ENCODE measurements at regions not wholly inside any gene's neighbourhood (a gene's known extent, or its start where the extent isn't known, plus 50 kb on each side); places are given as distances from the start of the nearest gene placed in this dataset.

DNA sequence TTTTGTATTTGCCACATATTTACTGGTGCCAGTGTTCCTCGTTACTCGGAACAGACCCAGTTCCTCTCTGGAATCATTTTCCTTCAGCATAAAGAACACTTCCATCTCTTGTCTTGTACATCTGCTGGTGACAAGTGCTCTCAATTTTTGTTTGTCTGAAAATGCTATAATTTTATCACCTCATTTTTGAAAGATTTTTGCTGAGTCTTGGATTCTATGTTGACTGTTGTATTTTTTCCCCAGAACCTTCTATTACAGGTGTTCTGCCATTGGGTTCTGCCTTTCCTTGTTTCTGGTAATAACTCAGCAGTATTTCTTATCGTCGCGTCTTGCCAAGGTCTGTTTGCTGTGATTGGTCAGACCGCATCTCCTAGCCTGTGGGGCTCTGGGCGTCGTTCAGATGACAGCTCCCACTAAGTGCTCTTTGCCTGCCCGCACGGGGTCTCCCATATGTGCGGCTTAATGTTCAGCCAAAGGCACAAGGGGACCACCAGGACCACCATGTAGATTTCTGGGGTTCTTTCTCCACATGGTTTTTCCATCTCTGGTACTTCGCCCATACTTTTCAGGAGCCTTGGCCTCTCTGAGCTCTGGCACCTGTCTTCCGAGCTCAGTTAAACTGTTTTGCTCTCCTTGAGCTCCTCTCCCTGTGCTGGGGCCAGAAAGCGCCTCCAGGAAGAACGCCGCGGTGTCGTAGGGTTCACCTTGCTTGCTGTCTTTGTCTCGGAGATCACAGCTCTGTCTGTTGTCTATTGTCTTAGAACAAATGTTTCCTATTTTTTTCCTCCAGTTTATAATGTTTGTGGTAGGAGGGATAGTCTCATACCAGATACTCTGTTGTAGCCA lies 80.0 kb downstream of the METRNL start:
- WGBS: 82% methylated on average over 19 of the region's 19 CpGs
- Histone ChIP-seq H3K27ac (no peak overlapping the region), H3K36me3 (no peaks in the 10 kb centered on the region), H3K4me3 (no peak overlapping the region), H3K9me3 (no peaks in the 10 kb centered on the region), H3K4me1 (replicated peaks) (no peaks in the 10 kb centered on the region), H3K27me3 (replicated peaks; ENCODE audit: insufficient read depth) (no peaks in the 10 kb centered on the region)
- intact Hi-C loops (cut with DNase I): no loop called here
- peak; percentile 2 for DNase-seq (ENCODE audit: low spot score)
- TF ChIP-seq POLR2AphosphoS5 (IDR thresholded peaks at IDR 0.05) (no peak), POLR2A (IDR thresholded peaks at IDR 0.05) (no peak)
- TF ChIP-seq, protein P1, sequence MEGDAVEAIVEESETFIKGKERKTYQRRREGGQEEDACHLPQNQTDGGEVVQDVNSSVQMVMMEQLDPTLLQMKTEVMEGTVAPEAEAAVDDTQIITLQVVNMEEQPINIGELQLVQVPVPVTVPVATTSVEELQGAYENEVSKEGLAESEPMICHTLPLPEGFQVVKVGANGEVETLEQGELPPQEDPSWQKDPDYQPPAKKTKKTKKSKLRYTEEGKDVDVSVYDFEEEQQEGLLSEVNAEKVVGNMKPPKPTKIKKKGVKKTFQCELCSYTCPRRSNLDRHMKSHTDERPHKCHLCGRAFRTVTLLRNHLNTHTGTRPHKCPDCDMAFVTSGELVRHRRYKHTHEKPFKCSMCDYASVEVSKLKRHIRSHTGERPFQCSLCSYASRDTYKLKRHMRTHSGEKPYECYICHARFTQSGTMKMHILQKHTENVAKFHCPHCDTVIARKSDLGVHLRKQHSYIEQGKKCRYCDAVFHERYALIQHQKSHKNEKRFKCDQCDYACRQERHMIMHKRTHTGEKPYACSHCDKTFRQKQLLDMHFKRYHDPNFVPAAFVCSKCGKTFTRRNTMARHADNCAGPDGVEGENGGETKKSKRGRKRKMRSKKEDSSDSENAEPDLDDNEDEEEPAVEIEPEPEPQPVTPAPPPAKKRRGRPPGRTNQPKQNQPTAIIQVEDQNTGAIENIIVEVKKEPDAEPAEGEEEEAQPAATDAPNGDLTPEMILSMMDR (IDR thresholded peaks at IDR 0.05): no peak

DNA sequence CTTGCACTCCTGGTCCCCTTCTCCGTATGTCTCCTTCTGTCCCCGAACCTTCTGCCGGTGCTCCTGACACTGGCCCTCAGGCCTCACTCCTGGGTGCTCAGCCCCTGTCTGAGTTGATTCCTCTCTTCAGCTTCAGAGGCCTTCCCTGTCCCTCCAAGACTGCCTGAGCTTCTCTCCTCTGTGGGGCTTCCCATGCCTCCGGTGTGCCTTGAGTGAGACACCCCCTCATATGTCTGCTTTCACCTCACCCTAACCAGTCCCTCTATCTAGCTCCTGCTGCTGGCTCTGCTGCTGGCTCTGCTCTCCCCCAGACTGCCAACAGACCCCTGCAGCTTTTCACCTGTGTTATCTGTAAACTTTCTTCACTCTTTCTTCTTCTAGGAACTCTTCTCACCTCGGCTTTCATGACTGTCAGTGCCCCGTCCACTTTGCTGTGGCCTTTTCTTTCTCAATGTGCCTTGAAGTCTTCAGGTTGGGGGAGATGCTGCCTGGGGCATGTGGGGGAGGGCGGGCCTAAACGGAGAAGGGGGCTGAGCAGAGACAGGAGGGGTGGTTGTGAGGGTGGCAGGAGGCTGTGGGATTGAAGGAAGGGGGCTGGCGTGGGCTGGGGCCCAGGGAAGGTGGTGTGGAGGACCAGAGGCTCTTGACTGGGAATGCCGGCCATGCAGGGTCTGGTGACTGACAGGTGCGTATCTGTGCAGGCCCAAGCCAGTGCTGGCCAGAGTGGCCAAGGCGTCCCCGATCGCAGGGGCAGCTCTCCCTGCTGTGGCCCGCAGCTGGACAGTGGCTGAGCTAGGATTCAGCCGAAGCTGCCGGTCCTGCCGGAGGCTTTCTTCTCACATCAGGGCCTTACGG lies 81.3 kb downstream of the METRNL start:
- Histone ChIP-seq H3K36me3 (no peaks in the 10 kb centered on the region), H3K27me3 (replicated peaks; ENCODE audit: insufficient read depth) (no peaks in the 10 kb centered on the region), H3K4me1 (replicated peaks) (no peaks in the 10 kb centered on the region), H3K9me3 (no peaks in the 10 kb centered on the region), H3K4me3 (no peak overlapping the region), H3K27ac (no peak overlapping the region)
- intact Hi-C loops (cut with DNase I): no loop called here
- DNase-seq (ENCODE audit: low spot score): no peak
- TF ChIP-seq, protein P1 (IDR thresholded peaks at IDR 0.05): no peak
- TF ChIP-seq POLR2A (IDR thresholded peaks at IDR 0.05) (no peak), POLR2AphosphoS5 (IDR thresholded peaks at IDR 0.05) (no peak)
- WGBS: 87% methylated on average over 19 of the region's 19 CpGs

DNA sequence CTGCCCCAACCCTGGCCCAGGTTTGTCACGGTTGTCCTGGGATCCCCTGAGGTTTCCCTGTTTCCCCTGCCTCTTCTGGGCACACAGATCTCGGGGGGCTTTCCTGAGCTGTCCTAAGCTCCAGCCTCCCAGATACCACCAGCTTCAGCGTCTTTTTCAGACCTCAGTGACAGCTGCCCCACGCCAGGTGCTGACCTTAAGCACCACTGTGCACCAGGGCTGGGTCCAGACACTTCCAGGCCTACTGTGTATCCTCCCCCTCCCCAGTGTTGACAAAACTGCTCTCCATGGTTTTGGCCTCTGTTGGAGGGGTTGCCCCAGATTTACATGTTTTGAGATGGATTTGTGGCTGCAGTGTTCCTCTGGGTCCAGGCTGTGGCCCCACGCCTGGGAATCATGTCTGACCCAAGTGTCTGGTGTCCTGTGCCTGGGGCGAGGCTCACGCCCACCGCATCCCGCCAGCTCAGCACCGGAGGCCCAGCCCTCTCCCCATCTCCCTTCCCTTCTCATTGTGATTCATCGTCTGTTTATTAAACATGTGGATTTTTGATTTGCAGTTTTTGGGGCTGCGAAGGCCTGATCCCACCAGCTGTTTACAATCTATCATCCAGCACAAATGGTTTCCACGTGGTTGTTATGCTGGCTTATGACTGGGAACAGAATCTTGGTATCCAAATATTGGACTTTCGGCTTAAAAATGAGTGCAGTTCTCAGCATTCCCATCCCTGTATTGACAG lies 82.1 kb downstream of the METRNL start:
- Histone ChIP-seq H3K4me1 (replicated peaks) (no peaks in the 10 kb centered on the region), H3K4me3 (no peak overlapping the region), H3K27ac (no peak overlapping the region), H3K9me3 (no peaks in the 10 kb centered on the region), H3K36me3 (no peaks in the 10 kb centered on the region), H3K27me3 (replicated peaks; ENCODE audit: insufficient read depth) (no peaks in the 10 kb centered on the region)
- intact Hi-C loops (cut with DNase I): no loop called here
- DNase-seq (ENCODE audit: low spot score): peak; percentile 4
- TF ChIP-seq POLR2AphosphoS5 (IDR thresholded peaks at IDR 0.05) (no peak), POLR2A (IDR thresholded peaks at IDR 0.05) (no peak)
- 89% methylated on average over 14 of the region's 14 CpGs for WGBS

DNA sequence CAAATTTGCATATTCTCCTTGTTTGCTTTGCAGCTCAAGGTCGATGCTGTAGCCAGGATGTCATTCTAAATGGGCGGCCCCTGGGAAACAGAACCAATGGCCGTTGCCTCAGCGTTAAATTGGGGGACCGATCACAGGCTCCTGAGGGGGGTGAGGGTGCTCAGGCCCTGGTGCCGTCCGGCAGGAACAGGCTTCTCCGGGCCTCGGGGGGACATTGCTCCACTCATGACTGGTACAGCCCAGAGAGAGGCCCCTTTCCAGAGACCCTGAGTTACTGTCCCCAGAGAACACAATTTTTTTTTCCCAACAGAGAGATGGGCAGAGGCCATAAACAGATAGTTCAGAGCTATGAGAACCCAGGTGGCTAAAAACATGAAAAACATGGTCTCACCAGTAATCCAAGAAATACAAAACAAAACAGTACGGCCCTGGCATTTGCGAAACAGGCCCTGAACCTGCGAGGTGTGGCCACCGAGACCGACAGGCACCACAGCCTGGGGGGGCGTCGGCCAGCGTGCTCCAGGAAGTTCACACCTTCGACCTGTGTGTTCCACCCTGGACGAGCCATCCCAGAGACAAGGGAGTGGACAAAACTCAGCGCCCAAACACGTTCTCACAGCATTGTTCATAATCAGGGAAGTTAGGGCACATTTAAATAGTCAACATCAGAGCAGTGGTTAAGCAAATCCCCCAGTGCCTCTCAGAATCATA lies 82.8 kb downstream of the METRNL start:
- no peak overlapping the region for H3K27ac ChIP-seq
- 69% methylated on average over 21 of the region's 21 CpGs for WGBS
- H3K4me1 ChIP-seq (replicated peaks): no peaks in the 10 kb centered on the region
- H3K4me3 ChIP-seq: no peak overlapping the region
- intact Hi-C loops (cut with DNase I): no loop called here
- H3K36me3 ChIP-seq: no peaks in the 10 kb centered on the region
- H3K27me3 ChIP-seq (replicated peaks; ENCODE audit: insufficient read depth): no peaks in the 10 kb centered on the region
- TF ChIP-seq POLR2AphosphoS5 (IDR thresholded peaks at IDR 0.05) (no peak), POLR2A (IDR thresholded peaks at IDR 0.05) (no peak)
- TF ChIP-seq, protein P1 (IDR thresholded peaks at IDR 0.05): no peak
- no peak for DNase-seq (ENCODE audit: low spot score)
- no peaks in the 10 kb centered on the region for H3K9me3 ChIP-seq
